GM18519 (cell line): ENCODE measurements at regions not wholly inside any gene's neighbourhood (a gene's known extent, or its start where the extent isn't known, plus 50 kb on each side); places are given as distances from the start of the nearest gene placed in this dataset.

Experiments
- ATAC-seq: cut with Tn5 transposase; IDR thresholded peaks from one replicate; pipeline ENCODE4 v1.9.1; 2021; ENCODE audit warnings: mild to moderate bottlenecking, moderate library complexity; ENCODE audit not compliant: unreplicated experiment, low FRiP score

- no peak for ATAC-seq
Measured at GRCh38 chr12:115088328-115088994, 404.5 kb upstream of the TBX3 start.

GRCh38 chr12:115085594-115085993 is 401.6 kb upstream of the TBX3 start:
- no peak for ATAC-seq

- no peak for ATAC-seq
Measured at GRCh38 chr12:115079760-115080159, 395.8 kb upstream of the TBX3 start.

GRCh38 chr12:115078990-115079389 is 395.0 kb upstream of the TBX3 start:
- ATAC-seq, result no peak

GRCh38 chr12:115078334-115078733 is 394.4 kb upstream of the TBX3 start:
- ATAC-seq, result no peak

GRCh38 chr12:115075552-115076170 is 391.7 kb upstream of the TBX3 start:
- ATAC-seq, result no peak

GRCh38 chr12:115074617-115075016 is 390.6 kb upstream of the TBX3 start:
- no peak for ATAC-seq

- ATAC-seq, result no peak
Measured at GRCh38 chr12:115072712-115073111, 388.7 kb upstream of the TBX3 start.

- ATAC-seq, result no peak
Measured at GRCh38 chr12:115070313-115070712, 386.3 kb upstream of the TBX3 start.

- no peak for ATAC-seq
Measured at GRCh38 chr12:115064296-115064695, 380.3 kb upstream of the TBX3 start.

- ATAC-seq, result no peak
Measured at GRCh38 chr12:115062741-115063140, 378.8 kb upstream of the TBX3 start.

- ATAC-seq, result no peak
Measured at GRCh38 chr12:115060477-115061168, 376.6 kb upstream of the TBX3 start.

- no peak for ATAC-seq
Measured at GRCh38 chr12:115057445-115057844, 373.5 kb upstream of the TBX3 start.

GRCh38 chr12:115051378-115051777 is 367.4 kb upstream of the TBX3 start:
- ATAC-seq, result no peak

GRCh38 chr12:115049614-115050013 is 365.6 kb upstream of the TBX3 start:
- no peak for ATAC-seq

GRCh38 chr12:115046805-115047204 is 362.8 kb upstream of the TBX3 start:
- ATAC-seq, result no peak

GRCh38 chr12:115044073-115044472 is 360.1 kb upstream of the TBX3 start:
- ATAC-seq, result no peak

GRCh38 chr12:115043079-115043478 is 359.1 kb upstream of the TBX3 start:
- no peak for ATAC-seq

GRCh38 chr12:115042341-115042740 is 358.4 kb upstream of the TBX3 start:
- ATAC-seq, result no peak

- no peak for ATAC-seq
Measured at GRCh38 chr12:115037830-115038229, 353.9 kb upstream of the TBX3 start.

- ATAC-seq, result no peak
Measured at GRCh38 chr12:115035535-115036107, 351.6 kb upstream of the TBX3 start.
